ENCODE measurements at regions not wholly inside any gene's neighbourhood (a gene's known extent, or its start where the extent isn't known, plus 50 kb on each side); places are given as distances from the start of the nearest gene placed in this dataset.

GRCh38 chr17:77380395-77381184, 239.8 kb downstream of the SEC14L1 start:
- no peak for DNase-seq

- DNase-seq, result no peak
Observed at GRCh38 chr17:77381185-77381700, 240.5 kb downstream of the SEC14L1 start.

GRCh38 chr17:77381731-77382130, 241.0 kb downstream of the SEC14L1 start:
- DNase-seq, result no peak

GRCh38 chr17:77382356-77382911, 241.7 kb downstream of the SEC14L1 start:
- no peak for DNase-seq

GRCh38 chr17:77382966-77383612, 242.3 kb downstream of the SEC14L1 start:
- DNase-seq, result no peak

- no peak for DNase-seq
Observed at GRCh38 chr17:77383613-77384608, 243.1 kb downstream of the SEC14L1 start.

GRCh38 chr17:77385750-77386501, 245.2 kb downstream of the SEC14L1 start:
- DNase-seq, result no peak

GRCh38 chr17:77386502-77387192, 245.9 kb downstream of the SEC14L1 start:
- no peak for DNase-seq

- no peak for DNase-seq
Observed at GRCh38 chr17:77387891-77388290, 247.1 kb downstream of the SEC14L1 start.

GRCh38 chr17:77388384-77389306, 247.9 kb downstream of the SEC14L1 start:
- peak; percentile 72 for DNase-seq

- DNase-seq, result no peak
Observed at GRCh38 chr17:77390870-77391269, 250.1 kb downstream of the SEC14L1 start.

GRCh38 chr17:77391668-77392375, 251.1 kb downstream of the SEC14L1 start:
- no peak for DNase-seq

- DNase-seq, result no peak
Observed at GRCh38 chr17:77392376-77393273, 251.9 kb downstream of the SEC14L1 start.

- DNase-seq, result no peak
Observed at GRCh38 chr17:77393274-77393600, 252.5 kb downstream of the SEC14L1 start.

- no peak for DNase-seq
Observed at GRCh38 chr17:77393867-77394539, 253.2 kb downstream of the SEC14L1 start.

- DNase-seq, result peak; percentile 63
Observed at GRCh38 chr17:77394540-77395295, 253.9 kb downstream of the SEC14L1 start.

- DNase-seq, result no peak
Observed at GRCh38 chr17:77395501-77396048, 254.8 kb downstream of the SEC14L1 start.
